PC-9 (cell line): ENCODE measurements at regions not wholly inside any gene's neighbourhood (a gene's known extent, or its start where the extent isn't known, plus 50 kb on each side); places are given as distances from the start of the nearest gene placed in this dataset.

Experiments
- BruUV-seq: library from RNA; stranded (reverse); fragments of 400-500 nt; replicated peaks from 2 replicates; lab custom pipeline; 2021; lab: Mats Ljungman, UMichigan
- CTCF ChIA-PET: fragments of 300-600 bp; sonication (Branson Sonifier 250); formaldehyde crosslinking; loops from one replicate; lab custom pipeline; 2022; ENCODE audit warnings: antibody characterized with exemption; lab: Charles Lee
- POLR2A ChIA-PET: fragments of 300-600 bp; sonication (Branson Sonifier 250); formaldehyde crosslinking; loops from one replicate; lab custom pipeline; 2022; ENCODE audit warnings: antibody characterized with exemption; ENCODE audit not compliant: unreplicated experiment; lab: Charles Lee
- DNase-seq, 2 experiments: peaks; one replicate each; pipeline versions ENCODE4 v3.0.0 to v3.0.0-alpha.2; 2015 to 2022; ENCODE audit warnings: mixed read lengths in 1 of 2
- H2AFZ ChIP-seq: fragments of 200-600 bp; sonication (generic); 2 replicates; pipeline ENCODE4 v1.8.1; 2017; ENCODE audit warnings: antibody characterized with exemption
- H3F3A ChIP-seq: fragments of 200-600 bp; sonication (generic); 2 replicates; pipeline ENCODE4 v1.8.1; 2017; ENCODE audit warnings: antibody characterized with exemption, mild to moderate bottlenecking, low read depth; ENCODE audit not compliant: insufficient read depth
- H3K27ac ChIP-seq: fragments of 200-600 bp; sonication (generic); 2 replicates; pipeline ENCODE4 v1.6.1; 2016; ENCODE audit warnings: mixed run types
- H3K27me3 ChIP-seq: fragments of 200-600 bp; sonication (generic); 2 replicates; pipeline ENCODE4 v1.6.1; 2016; ENCODE audit warnings: low read depth, mixed run types; ENCODE audit not compliant: insufficient read depth
- H3K36me3 ChIP-seq: fragments of 200-600 bp; sonication (generic); 2 replicates; pipeline ENCODE4 v1.6.1; 2016; ENCODE audit warnings: low read depth, mixed run types
- H3K4me1 ChIP-seq: fragments of 200-600 bp; sonication (generic); replicated peaks from 2 replicates; pipeline ENCODE4 v1.6.1; 2016; ENCODE audit warnings: mixed run types; ENCODE audit not compliant: insufficient read depth
- H3K4me2 ChIP-seq: fragments of 200-600 bp; sonication (generic); 2 replicates; pipeline ENCODE4 v1.6.1; 2017; ENCODE audit warnings: mixed run types
- H3K4me3 ChIP-seq: fragments of 200-600 bp; sonication (generic); 2 replicates; pipeline ENCODE4 v1.6.1; 2016; ENCODE audit warnings: mixed run types
- H3K79me2 ChIP-seq: fragments of 200-600 bp; sonication (generic); 2 replicates; pipeline ENCODE4 v1.6.1; 2017; ENCODE audit warnings: low read depth, mixed run types
- H3K9me2 ChIP-seq: fragments of 200-600 bp; sonication (generic); 2 replicates; pipeline ENCODE4 v1.8.1; 2017; ENCODE audit warnings: mild to moderate bottlenecking; ENCODE audit not compliant: insufficient read depth
- H3K9me3 ChIP-seq: fragments of 200-600 bp; sonication (generic); 2 replicates; pipeline ENCODE4 v1.8.1; 2016; ENCODE audit warnings: low read depth; ENCODE audit not compliant: insufficient read depth
- H4K20me1 ChIP-seq: fragments of 200-600 bp; sonication (generic); 2 replicates; pipeline ENCODE4 v1.8.1; 2017; ENCODE audit not compliant: insufficient read depth
- EZH2 ChIP-seq: fragments of 200-600 bp; sonication (generic); IDR thresholded peaks from 2 replicates; pipeline ENCODE4 v1.8.0; 2017; ENCODE audit warnings: antibody characterized with exemption, low read depth
- intact Hi-C: fragments of 100-400 bp; cut with micrococcal nuclease; formaldehyde crosslinking; loops from one replicate; pipeline ENCODE4 v1.10.0; 2022; ENCODE audit not compliant: unreplicated experiment
- TF ChIP-seq, protein P1 (sequence below): fragments of 200-600 bp; sonication (generic); conservative IDR thresholded peaks from 2 replicates; pipeline ENCODE4 v1.6.1; 2017; ENCODE audit warnings: mixed run types, antibody characterized with exemption, mild to moderate bottlenecking, moderate library complexity

DNA sequence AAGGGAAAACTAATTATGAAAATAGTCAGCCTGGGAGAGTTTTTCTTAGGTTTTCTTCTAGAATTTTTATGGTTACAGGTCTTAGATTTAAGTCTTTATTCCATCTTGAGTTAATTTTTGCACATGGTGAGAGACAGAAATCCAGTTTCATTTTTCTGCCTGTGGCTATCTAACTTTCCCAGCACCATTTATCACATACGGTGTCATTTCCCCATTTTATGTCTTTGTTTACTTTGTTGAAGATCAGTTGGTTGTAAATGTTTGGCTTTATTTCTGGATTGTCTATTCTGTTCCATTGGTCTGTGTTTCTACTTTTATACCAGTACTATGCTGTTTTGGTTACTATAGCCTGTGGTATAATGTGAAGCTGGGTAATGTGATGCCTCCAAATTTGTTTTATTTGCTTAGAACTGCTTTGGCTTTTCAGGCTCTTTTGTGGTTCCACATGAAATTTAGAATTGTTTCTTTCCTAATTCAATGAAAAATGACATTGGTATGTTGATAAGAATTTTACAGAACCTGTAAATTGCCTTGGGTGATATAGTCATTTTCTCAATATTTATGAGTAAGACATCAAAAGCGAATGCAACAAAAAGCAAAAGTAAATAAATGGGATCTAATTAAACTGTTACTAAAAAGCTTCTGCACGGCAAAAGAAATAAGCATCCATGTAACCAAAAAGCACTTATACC, 146.1 kb upstream of the NOL4 start:
- no peak overlapping the region for H3K4me3 ChIP-seq
- peak in 1 of 2 experiments; percentile 39 for DNase-seq
- intact Hi-C loops, result no loop called here
- no peaks in the 10 kb centered on the region for H3K27me3 ChIP-seq
- H4K20me1 ChIP-seq, result no peaks in the 10 kb centered on the region
- no peak overlapping the region for H2AFZ ChIP-seq
- no peaks in the 10 kb centered on the region for H3K4me1 ChIP-seq
- POLR2A ChIA-PET, result no interaction called here
- H3K9me3 ChIP-seq, result no peaks in the 10 kb centered on the region
- CTCF ChIA-PET, result no interaction called here
- H3K9me2 ChIP-seq, result no peaks in the 10 kb centered on the region
- H3K4me2 ChIP-seq, result 0 out of 2 replicates have a peak overlapping the region, but pooled peaks have one; percentile 13
- no TSS peak for BruUV-seq
- no peaks in the 10 kb centered on the region for H3K79me2 ChIP-seq
- no peaks in the 10 kb centered on the region for H3K36me3 ChIP-seq
- TF ChIP-seq EZH2, result no peak
- TF ChIP-seq, protein P1, sequence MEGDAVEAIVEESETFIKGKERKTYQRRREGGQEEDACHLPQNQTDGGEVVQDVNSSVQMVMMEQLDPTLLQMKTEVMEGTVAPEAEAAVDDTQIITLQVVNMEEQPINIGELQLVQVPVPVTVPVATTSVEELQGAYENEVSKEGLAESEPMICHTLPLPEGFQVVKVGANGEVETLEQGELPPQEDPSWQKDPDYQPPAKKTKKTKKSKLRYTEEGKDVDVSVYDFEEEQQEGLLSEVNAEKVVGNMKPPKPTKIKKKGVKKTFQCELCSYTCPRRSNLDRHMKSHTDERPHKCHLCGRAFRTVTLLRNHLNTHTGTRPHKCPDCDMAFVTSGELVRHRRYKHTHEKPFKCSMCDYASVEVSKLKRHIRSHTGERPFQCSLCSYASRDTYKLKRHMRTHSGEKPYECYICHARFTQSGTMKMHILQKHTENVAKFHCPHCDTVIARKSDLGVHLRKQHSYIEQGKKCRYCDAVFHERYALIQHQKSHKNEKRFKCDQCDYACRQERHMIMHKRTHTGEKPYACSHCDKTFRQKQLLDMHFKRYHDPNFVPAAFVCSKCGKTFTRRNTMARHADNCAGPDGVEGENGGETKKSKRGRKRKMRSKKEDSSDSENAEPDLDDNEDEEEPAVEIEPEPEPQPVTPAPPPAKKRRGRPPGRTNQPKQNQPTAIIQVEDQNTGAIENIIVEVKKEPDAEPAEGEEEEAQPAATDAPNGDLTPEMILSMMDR, result no peak
- no peaks in the 10 kb centered on the region for H3F3A ChIP-seq
- H3K27ac ChIP-seq, result no peak overlapping the region

DNA sequence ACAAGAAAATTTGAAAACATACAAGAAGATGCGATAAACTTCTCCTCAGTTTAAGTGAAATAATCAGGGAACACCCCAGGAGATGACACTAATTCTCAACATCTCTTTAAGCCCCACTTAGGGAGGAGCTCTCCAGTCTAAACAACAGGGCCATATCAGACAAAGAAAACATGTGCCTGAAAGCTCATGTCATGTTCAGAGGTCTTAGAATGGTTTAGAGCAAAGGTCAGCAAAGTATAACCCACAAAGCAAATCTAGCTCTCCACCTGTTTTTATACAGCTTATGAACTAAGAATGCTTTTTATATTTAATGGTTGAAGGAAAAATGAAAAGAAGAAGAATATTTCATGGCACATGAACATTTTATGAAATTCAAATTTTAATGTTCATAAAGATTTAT, 155.6 kb upstream of the NOL4 start:
- POLR2A ChIA-PET, result no interaction called here
- Histone ChIP-seq H3K27ac (no peak overlapping the region), H3K4me2 (no peak overlapping the region), H4K20me1 (no peaks in the 10 kb centered on the region), H3K79me2 (no peaks in the 10 kb centered on the region), H3K9me2 (no peaks in the 10 kb centered on the region), H3K36me3 (no peaks in the 10 kb centered on the region), H3K27me3 (no peaks in the 10 kb centered on the region), H2AFZ (no peak overlapping the region), H3K4me3 (no peak overlapping the region), H3K4me1 (no peaks in the 10 kb centered on the region), H3K9me3 (no peaks in the 10 kb centered on the region), H3F3A (no peaks in the 10 kb centered on the region)
- no peak for TF ChIP-seq EZH2
- TF ChIP-seq, protein P1, result no peak
- BruUV-seq, result no TSS peak
- CTCF ChIA-PET, result no interaction called here
- DNase-seq, result no peak
- intact Hi-C loops, result no loop called here

DNA sequence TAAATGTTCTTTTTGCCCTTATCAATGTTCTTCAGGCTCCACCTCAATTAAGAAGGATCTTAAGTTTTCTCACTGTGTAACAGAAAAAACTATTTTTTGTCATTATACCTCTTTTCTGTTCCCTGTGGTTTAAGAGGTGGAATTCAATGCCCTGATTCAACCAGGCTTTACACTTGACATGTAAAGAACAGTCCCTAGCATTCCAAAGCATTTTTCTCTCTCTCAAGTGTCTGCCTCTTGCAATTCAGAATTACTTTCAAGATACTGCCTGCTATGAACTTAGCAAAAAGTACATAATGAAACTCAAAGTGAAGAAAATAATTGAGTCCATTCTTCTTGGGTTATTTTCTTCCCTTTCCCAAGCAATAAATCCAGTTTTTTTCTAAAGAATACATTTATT, 160.6 kb upstream of the NOL4 start:
- POLR2A ChIA-PET, result no interaction called here
- no peaks in the 10 kb centered on the region for H3K27me3 ChIP-seq
- H2AFZ ChIP-seq, result no peak overlapping the region
- H3K9me3 ChIP-seq, result no peaks in the 10 kb centered on the region
- TF ChIP-seq, protein P1, result no peak
- no peak for TF ChIP-seq EZH2
- CTCF ChIA-PET, result no interaction called here
- no peaks in the 10 kb centered on the region for H4K20me1 ChIP-seq
- H3K4me2 ChIP-seq, result no peak overlapping the region
- H3K9me2 ChIP-seq, result no peaks in the 10 kb centered on the region
- H3K79me2 ChIP-seq, result no peaks in the 10 kb centered on the region
- no peaks in the 10 kb centered on the region for H3F3A ChIP-seq
- BruUV-seq, result no TSS peak
- no peaks in the 10 kb centered on the region for H3K36me3 ChIP-seq
- H3K27ac ChIP-seq, result no peak overlapping the region
- DNase-seq, result no peak
- intact Hi-C loops, result no loop called here
- no peak overlapping the region for H3K4me3 ChIP-seq
- H3K4me1 ChIP-seq, result no peaks in the 10 kb centered on the region
